Thymus (tissue), 11 donors: ENCODE measurements at regions not wholly inside any gene's neighbourhood (a gene's known extent, or its start where the extent isn't known, plus 50 kb on each side); places are given as distances from the start of the nearest gene placed in this dataset.

ENCODE experiments used
- DNase-seq, 9 donors: peaks; one replicate each; pipeline ENCODE4 v3.0.0-alpha.2; 2013; ENCODE audit warnings: low spot score in 9 of 9, low read depth in 6 of 9, missing footprints in 1 of 9
- H3K27ac ChIP-seq, 2 donors: one replicate each; pipeline ENCODE4 v1.5.1; 2013; ENCODE audit warnings: control low read depth in 1 of 2, low read depth in 1 of 2, low read length in 1 of 2, mild to moderate bottlenecking in 1 of 2, moderate library complexity in 1 of 2
- H3K27me3 ChIP-seq, 2 donors: one replicate each; pipeline ENCODE4 v1.5.1; 2013; ENCODE audit warnings: low read length in 1 of 2; ENCODE audit not compliant: control insufficient read depth in 2 of 2, insufficient read depth in 1 of 2
- H3K36me3 ChIP-seq, 2 donors: one replicate each; pipeline ENCODE4 v1.5.1; 2013; ENCODE audit warnings: low read length in 1 of 2, mild to moderate bottlenecking in 1 of 2, moderate library complexity in 1 of 2; ENCODE audit not compliant: control insufficient read depth in 2 of 2, insufficient read depth in 2 of 2
- H3K4me1 ChIP-seq, 2 donors: one replicate each; pipeline ENCODE4 v1.5.1; 2013; ENCODE audit warnings: low read length in 2 of 2; ENCODE audit not compliant: control insufficient read depth in 2 of 2, insufficient read depth in 2 of 2
- H3K4me3 ChIP-seq, 2 donors: one replicate each; pipeline ENCODE4 v1.5.1; 2013; ENCODE audit warnings: low read length in 2 of 2, control low read depth in 1 of 2, mild to moderate bottlenecking in 1 of 2
- H3K9me3 ChIP-seq, 2 donors: one replicate each; pipeline ENCODE4 v1.5.1; 2013; ENCODE audit warnings: low read length in 1 of 2, mild to moderate bottlenecking in 1 of 2; ENCODE audit not compliant: control insufficient read depth in 2 of 2, insufficient read depth in 1 of 2
- WGBS: extraction: QIAGEN DNeasy Blood & Tissue Kit; methylation state at CpG from one replicate; pipeline ENCODE4 v1.1.7; 2013; 5-methylcytosine and 5-hydroxymethylcytosine counted together
- donor health status: healthy.

DNA sequence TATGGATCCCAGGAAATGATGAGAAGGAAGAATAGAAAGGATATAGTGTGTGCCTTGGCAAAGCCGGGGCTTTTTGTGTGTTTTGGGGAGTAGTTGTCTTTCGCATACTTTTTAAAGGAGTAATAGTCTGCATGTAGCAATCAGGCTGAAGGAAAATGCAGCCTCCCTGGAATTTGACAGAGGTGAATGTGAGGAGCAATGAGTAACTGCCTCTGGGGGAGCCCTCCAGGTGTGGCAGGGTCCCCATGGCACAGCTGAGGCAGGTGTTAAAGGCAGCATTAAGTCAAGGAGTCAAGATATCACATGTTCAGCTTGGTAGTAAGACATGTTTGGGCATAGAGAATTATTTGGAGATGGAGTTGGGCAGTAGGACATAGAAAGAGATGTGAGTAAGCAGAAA, 203.1 kb downstream of the C6orf118 start:
- Histone ChIP-seq H3K4me1 (no peaks in the 10 kb centered on the region), H3K9me3 (no peaks in the 10 kb centered on the region), H3K27ac (no peak overlapping the region), H3K4me3 (no peak overlapping the region), H3K36me3 (no peaks in the 10 kb centered on the region), H3K27me3 (no peaks in the 10 kb centered on the region)
- DNase-seq, result no peak
- 88% methylated on average over 2 of the region's 2 CpGs for WGBS

DNA sequence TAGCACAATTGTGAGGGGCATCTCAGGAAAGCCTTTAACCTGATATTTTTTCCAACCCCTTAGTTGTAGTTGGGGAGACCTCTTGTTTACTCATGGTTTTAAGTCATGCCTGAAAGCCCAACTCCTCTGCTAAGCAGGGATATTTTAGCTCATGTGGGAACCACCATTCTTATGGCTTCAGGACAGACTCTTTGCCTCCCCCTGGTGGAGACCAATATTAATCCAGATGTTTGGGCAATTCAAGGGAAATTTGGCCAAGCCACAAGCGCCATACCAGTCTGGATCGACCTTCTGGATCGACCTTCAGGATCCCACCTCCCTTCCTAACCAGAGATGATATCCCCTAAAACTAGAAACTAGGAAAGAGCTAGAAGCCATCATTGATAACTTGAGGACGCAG, 211.2 kb downstream of the C6orf118 start:
- Histone ChIP-seq H3K36me3 (no peaks in the 10 kb centered on the region), H3K27ac (no peak overlapping the region), H3K4me1 (no peaks in the 10 kb centered on the region), H3K4me3 (no peak overlapping the region), H3K27me3 (no peaks in the 10 kb centered on the region), H3K9me3 (peaks cover 1 to 4% of the 10 kb centered on the region in 2 donors)
- no peak for DNase-seq
- WGBS, result 92% methylated on average over 4 of the region's 4 CpGs

DNA sequence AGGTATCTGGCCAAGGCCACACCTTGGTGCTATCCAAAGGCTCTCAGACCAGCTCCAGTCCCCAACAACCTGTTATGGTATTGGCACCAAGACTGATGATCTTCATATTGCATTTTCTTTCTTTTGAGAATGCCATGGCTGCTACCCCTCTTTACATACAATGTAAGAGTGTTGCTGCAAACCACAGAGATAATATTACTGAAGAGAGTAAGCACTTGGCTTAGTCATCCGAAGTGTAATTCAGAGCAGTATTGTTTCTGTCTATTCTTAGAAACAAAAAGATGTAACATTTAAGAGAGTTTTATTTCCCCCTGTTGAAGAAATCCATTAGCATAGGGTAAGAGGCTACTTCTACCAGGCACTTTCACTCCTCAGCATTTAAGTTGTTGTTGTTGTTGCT, 212.5 kb downstream of the C6orf118 start:
- no peak overlapping the region for H3K4me3 ChIP-seq
- no peaks in the 10 kb centered on the region for H3K36me3 ChIP-seq
- 97% methylated on average over 1 of the region's 1 CpG for WGBS
- no peaks in the 10 kb centered on the region for H3K4me1 ChIP-seq
- peaks cover 1 to 8% of the 10 kb centered on the region in 2 donors for H3K9me3 ChIP-seq
- H3K27me3 ChIP-seq, result no peaks in the 10 kb centered on the region
- no peak for DNase-seq
- H3K27ac ChIP-seq, result no peak overlapping the region

DNA sequence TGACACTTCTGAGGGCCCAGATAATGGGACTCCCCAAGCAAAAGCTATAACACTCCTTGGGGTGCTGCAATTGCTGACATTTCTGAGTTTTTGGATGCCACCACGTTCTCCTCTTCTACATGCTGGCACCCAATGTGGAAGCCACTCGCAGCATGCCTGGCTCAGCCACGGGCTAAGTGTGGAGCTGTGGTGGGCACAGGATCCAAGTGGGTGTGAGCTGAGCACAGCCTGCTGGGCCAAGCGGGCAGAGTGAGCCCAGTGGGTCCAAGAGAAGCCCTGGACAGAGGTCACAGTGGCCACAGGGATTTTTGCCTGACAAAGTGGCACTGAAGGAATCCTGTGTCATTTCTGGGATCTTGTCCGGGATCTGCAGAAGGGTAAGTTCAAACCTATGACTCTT, 213.2 kb downstream of the C6orf118 start:
- Histone ChIP-seq H3K9me3 (peaks cover 1 to 12% of the 10 kb centered on the region in 2 donors), H3K27me3 (no peaks in the 10 kb centered on the region), H3K36me3 (no peaks in the 10 kb centered on the region), H3K4me1 (no peaks in the 10 kb centered on the region), H3K4me3 (no peak overlapping the region), H3K27ac (no peak overlapping the region)
- 87% methylated on average over 5 of the region's 5 CpGs for WGBS
- DNase-seq, result no peak

DNA sequence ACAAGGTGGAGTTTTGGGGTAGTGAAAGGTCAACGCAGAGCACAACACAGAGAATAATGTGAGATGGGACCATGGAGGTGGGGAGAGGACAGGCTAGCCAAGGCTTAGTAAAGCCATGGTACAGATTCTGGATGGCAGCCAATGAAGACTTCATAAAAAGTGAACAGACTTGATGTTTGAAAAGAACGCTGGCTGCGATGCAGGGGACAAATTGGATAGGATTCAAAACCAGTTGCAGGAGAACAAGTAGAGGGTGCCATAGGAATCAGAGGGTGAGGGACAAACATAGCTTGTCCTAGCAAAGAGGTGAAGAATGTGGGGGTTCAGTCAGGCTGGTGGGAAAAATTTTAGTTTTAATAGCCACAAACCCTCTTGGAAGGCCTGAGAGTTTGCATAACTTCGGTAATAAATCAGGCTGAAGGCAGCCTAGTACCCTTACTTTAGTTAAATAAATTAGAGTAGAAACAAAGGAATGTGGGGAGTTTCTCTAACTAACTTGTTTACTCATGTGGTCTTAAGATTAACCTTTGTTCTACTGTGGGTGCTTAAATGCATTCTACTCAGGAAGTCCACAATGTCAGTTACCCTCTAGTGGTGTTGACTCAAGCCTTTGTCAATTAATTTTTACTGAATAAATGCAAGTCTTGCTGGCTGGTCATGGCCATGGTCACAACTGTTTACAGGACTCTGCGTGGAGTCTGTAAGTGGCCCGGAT, 216.4 kb downstream of the C6orf118 start:
- no peaks in the 10 kb centered on the region for H3K27me3 ChIP-seq
- 93% methylated on average over 6 of the region's 6 CpGs for WGBS

DNA sequence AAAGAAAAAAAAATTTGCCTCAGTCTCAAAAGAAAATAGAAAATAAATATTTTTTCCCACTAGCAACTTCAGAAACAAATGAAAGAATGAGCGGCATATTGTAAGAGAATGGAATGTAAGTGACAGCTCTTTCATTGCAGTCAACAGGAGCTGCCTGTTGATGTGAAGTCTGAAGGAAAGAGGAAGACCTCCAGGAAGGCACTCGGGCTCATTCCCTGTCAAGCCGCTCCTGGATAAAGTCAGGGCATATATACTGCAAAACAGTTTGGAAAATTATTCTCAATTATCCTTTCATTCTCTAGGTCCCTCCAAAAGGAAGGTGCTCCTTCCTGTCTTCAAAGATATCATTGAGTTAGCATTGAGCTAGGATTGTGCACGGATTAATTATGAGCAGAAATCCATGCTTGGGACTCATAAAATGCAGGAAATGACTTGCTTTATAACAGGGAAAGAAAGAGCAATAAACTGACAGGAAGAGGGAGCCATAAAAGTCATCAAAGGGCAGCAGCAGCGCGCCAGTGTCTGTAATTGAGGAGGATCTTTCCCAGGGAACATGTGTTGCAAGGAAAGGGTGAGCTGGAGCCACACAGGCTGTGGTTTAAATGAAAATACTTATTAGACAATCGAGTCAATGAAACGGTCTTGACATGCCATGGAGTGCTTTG, 218.2 kb downstream of the C6orf118 start:
- 29% methylated on average over 8 of the region's 8 CpGs for WGBS
- Histone ChIP-seq H3K27me3 (no peaks in the 10 kb centered on the region), H3K27ac (no peak overlapping the region), H3K4me3 (no peak overlapping the region), H3K36me3 (no peaks in the 10 kb centered on the region), H3K4me1 (no peaks in the 10 kb centered on the region), H3K9me3 (peaks cover 0 to 14% of the 10 kb centered on the region in 2 donors)
- DNase-seq, result no peak

More for the DNA sequence above, 216.4 kb downstream of the C6orf118 start:
- H3K9me3 ChIP-seq, result peaks cover 1 to 15% of the 10 kb centered on the region in 2 donors
- no peak overlapping the region for H3K27ac ChIP-seq
- H3K4me3 ChIP-seq, result no peak overlapping the region
- no peaks in the 10 kb centered on the region for H3K36me3 ChIP-seq
- no peaks in the 10 kb centered on the region for H3K4me1 ChIP-seq
- no peak for DNase-seq

DNA sequence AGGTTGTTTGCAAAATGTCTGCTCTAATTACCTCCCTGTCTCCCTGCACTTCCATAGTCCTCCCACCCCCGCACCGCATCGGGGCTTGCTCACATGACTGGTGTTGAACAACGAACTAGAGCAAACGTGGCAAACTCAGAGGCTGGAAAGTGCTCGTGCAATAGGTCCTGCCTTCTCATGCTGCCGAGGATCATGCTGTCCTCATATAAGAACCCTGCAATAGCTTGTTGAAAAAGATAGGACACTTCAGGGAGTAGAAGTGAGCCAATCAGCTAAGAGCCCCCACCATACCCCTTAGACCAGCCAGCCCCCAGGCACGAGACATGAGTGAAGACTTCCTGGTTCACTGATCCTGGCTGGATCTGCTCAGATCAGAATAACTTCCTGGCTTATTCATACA, 219.2 kb downstream of the C6orf118 start:
- H3K4me1 ChIP-seq, result no peaks in the 10 kb centered on the region
- H3K27ac ChIP-seq, result no peak overlapping the region
- 87% methylated on average over 8 of the region's 8 CpGs for WGBS

DNA sequence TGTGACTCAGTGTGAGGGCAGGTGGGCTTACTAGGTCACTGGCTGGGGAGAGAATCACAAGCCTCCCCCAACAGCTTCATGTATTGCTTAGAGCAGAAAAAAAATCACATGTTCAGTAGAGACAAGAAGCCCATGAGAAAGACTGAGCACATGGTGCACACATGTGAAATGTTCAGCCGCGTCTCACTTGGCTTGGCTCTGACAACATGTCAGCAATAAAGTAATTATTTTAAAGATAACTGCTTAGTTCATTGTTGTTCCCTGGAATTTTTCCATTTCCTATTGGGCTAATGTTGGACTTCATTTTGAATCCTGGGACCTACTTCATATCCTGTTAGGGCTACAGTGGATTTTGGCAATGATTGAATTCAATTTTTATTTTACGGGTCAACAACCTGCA, 222.6 kb downstream of the C6orf118 start:
- DNase-seq, result no peak
- Histone ChIP-seq H3K9me3 (peaks cover 0 to 7% of the 10 kb centered on the region in 2 donors), H3K36me3 (no peaks in the 10 kb centered on the region), H3K4me3 (no peak overlapping the region), H3K4me1 (no peaks in the 10 kb centered on the region), H3K27ac (no peak overlapping the region), H3K27me3 (no peaks in the 10 kb centered on the region)
- WGBS, result 94% methylated on average over 3 of the region's 3 CpGs

More for the DNA sequence above, 219.2 kb downstream of the C6orf118 start:
- DNase-seq, result no peak
- no peak overlapping the region for H3K4me3 ChIP-seq
- no peaks in the 10 kb centered on the region for H3K36me3 ChIP-seq
- H3K27me3 ChIP-seq, result no peaks in the 10 kb centered on the region
- peaks cover 0 to 11% of the 10 kb centered on the region in 2 donors for H3K9me3 ChIP-seq

DNA sequence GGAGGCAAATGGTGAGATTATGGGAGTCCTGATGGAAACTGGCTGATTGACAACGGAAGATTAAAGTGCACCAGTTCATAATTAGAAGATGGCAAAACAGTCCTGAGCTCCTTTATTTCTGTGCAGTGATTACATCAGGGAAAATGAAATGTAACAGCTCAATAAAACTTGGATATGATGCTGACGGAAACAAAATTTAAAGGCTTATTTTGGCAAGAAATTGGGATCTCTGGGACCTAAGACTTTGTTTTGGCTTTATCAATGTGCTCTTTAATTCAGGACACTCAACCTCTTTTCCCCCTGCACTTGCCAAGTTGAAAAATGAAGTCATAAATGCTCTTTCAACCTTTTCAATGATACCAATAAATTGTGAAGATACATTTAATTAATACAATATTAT, 226.8 kb downstream of the C6orf118 start:
- Histone ChIP-seq H3K27me3 (no peaks in the 10 kb centered on the region), H3K9me3 (no peaks in the 10 kb centered on the region), H3K4me3 (no peak overlapping the region), H3K4me1 (no peaks in the 10 kb centered on the region), H3K36me3 (no peaks in the 10 kb centered on the region), H3K27ac (no peak overlapping the region)
- no peak for DNase-seq
- WGBS, result 91% methylated on average over 2 of the region's 2 CpGs
